ENCODE measurements at regions not wholly inside any gene's neighbourhood (a gene's known extent, or its start where the extent isn't known, plus 50 kb on each side); places are given as distances from the start of the nearest gene placed in this dataset.

GRCh38 chr3:190222916-190223315 lies 99.3 kb downstream of the CLDN1 start:
- Mint-ChIP-seq H3K27me3 (peaks cover 2% of the 10 kb centered on the region), H3K36me3 (ENCODE audit: low read depth) (no peaks in the 10 kb centered on the region), H3K27ac (no peak overlapping the region), H3K4me3 (no peak overlapping the region), H3K9me3 (peaks cover 14% of the 10 kb centered on the region), H3K4me1 (no peaks in the 10 kb centered on the region)
- TF ChIP-seq CTCF (IDR thresholded peaks at IDR 0.05) = no peak
- DNase-seq = no peak
- CTCF ChIA-PET = no interaction called here
- intact Hi-C loops (cut with micrococcal nuclease) = loop anchor here (10.0 kb wide), 1 partner anchor 472 kb away; no protein-coding TSS in a partner anchor
- POLR2A ChIA-PET = no interaction called here
- no peak for ATAC-seq (ENCODE audit: low read depth)

- no peak for ATAC-seq (ENCODE audit: low read depth)
- H3K9me3 Mint-ChIP-seq = peaks cover 14% of the 10 kb centered on the region
- H3K27ac Mint-ChIP-seq = no peak overlapping the region
- ChIA-PET CTCF (no interaction called here), POLR2A (no interaction called here)
- no peaks in the 10 kb centered on the region for H3K4me1 Mint-ChIP-seq
- intact Hi-C loops (cut with micrococcal nuclease) = loop anchor here (10.0 kb wide), 1 partner anchor 472 kb away; no protein-coding TSS in a partner anchor
- no peak for TF ChIP-seq CTCF (IDR thresholded peaks at IDR 0.05)
- no peaks in the 10 kb centered on the region for H3K36me3 Mint-ChIP-seq (ENCODE audit: low read depth)
- H3K4me3 Mint-ChIP-seq = no peak overlapping the region
- no peak for DNase-seq
- peaks cover 2% of the 10 kb centered on the region for H3K27me3 Mint-ChIP-seq
These were observed 99.9 kb downstream of the CLDN1 start for GRCh38 chr3:190222360-190222759.

DNA sequence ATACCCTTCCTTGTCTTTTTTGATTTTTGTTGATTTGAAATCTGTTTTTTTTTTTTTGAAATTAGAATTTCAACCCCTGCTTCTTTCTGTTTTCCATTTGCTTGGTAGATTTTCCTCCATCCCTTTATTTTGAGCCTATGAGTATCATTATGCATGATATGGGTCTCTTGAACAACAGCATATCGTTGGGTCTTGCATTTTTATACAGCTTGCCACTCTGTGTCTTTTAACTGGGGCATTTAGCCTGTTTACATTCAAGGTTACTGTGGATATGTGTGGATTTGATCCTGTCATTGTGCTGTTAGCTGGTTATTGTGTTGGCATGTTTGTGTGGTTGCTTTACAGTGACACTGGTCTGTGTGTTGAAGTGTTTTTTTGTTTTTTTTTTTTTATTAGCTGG lies 99.7 kb upstream of the P3H2 start:
- POLR2A ChIA-PET = no interaction called here
- DNase-seq (no peak), ATAC-seq (ENCODE audit: low read depth) (no peak)
- H3K27me3 Mint-ChIP-seq = no peaks in the 10 kb centered on the region
- no peaks in the 10 kb centered on the region for H3K4me1 Mint-ChIP-seq
- no peak for TF ChIP-seq CTCF (IDR thresholded peaks at IDR 0.05)
- H3K27ac Mint-ChIP-seq = no peak overlapping the region
- CTCF ChIA-PET = no interaction called here
- intact Hi-C loops (cut with micrococcal nuclease) = loop anchor here (10.0 kb wide), 1 partner anchor 474 kb away; no protein-coding TSS in a partner anchor
- no peaks in the 10 kb centered on the region for H3K36me3 Mint-ChIP-seq (ENCODE audit: low read depth)
- H3K9me3 Mint-ChIP-seq = peaks cover 14% of the 10 kb centered on the region
- no peak overlapping the region for H3K4me3 Mint-ChIP-seq

DNA sequence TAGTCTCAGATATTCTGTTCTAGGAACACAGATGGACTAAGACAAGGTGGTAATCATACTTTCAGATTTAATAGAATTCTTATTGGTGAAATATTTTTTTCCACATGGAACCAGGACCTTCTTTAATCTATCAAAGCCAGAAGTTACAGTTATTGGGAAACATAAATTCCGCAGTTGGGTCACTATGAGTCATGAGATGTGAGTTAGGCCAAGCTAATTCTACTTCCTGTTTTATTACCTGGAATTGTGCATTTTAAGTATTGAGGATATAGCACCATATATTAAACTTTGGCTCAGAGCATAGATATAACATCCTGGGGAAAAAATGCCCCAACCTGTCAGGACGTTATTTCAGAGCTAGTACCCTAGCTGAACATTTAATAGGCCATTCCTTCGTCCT lies 96.4 kb upstream of the P3H2 start:
- H3K4me1 Mint-ChIP-seq = no peaks in the 10 kb centered on the region
- no peak for TF ChIP-seq CTCF (IDR thresholded peaks at IDR 0.05)
- no peaks in the 10 kb centered on the region for H3K36me3 Mint-ChIP-seq (ENCODE audit: low read depth)
- H3K4me3 Mint-ChIP-seq = no peak overlapping the region
- peaks cover 20% of the 10 kb centered on the region for H3K9me3 Mint-ChIP-seq
- DNase-seq (no peak), ATAC-seq (ENCODE audit: low read depth) (no peak)
- intact Hi-C loops (cut with micrococcal nuclease) = no loop called here
- POLR2A ChIA-PET = no interaction called here
- no peak overlapping the region for H3K27ac Mint-ChIP-seq
- CTCF ChIA-PET = no interaction called here
- no peaks in the 10 kb centered on the region for H3K27me3 Mint-ChIP-seq

- Mint-ChIP-seq H3K4me1 (no peaks in the 10 kb centered on the region), H3K36me3 (ENCODE audit: low read depth) (no peaks in the 10 kb centered on the region), H3K27me3 (no peaks in the 10 kb centered on the region), H3K4me3 (no peak overlapping the region), H3K9me3 (peaks cover 8% of the 10 kb centered on the region), H3K27ac (no peak overlapping the region)
- intact Hi-C loops (cut with micrococcal nuclease) = no loop called here
- CTCF ChIA-PET = no interaction called here
- no peak for ATAC-seq (ENCODE audit: low read depth)
- no peak for TF ChIP-seq CTCF (IDR thresholded peaks at IDR 0.05)
- POLR2A ChIA-PET = no interaction called here
- DNase-seq = no peak
These were observed 93.0 kb upstream of the P3H2 start for GRCh38 chr3:190213727-190214126.

All from activated B cell treated with CpG ODN at 0.5 μM for 24 hours (primary cell).